GM18508 (cell line): ENCODE measurements at regions not wholly inside any gene's neighbourhood (a gene's known extent, or its start where the extent isn't known, plus 50 kb on each side); places are given as distances from the start of the nearest gene placed in this dataset.

Experiments used
- ATAC-seq: cut with Tn5 transposase; IDR thresholded peaks from one replicate; pipeline ENCODE4 v1.9.1; 2021; ENCODE audit warnings: moderate number of reproducible peaks; ENCODE audit not compliant: insufficient read depth, unreplicated experiment

- no peak for ATAC-seq
Observed at GRCh38 chr10:84065804-84066601, 73.3 kb upstream of the GHITM start.

DNA sequence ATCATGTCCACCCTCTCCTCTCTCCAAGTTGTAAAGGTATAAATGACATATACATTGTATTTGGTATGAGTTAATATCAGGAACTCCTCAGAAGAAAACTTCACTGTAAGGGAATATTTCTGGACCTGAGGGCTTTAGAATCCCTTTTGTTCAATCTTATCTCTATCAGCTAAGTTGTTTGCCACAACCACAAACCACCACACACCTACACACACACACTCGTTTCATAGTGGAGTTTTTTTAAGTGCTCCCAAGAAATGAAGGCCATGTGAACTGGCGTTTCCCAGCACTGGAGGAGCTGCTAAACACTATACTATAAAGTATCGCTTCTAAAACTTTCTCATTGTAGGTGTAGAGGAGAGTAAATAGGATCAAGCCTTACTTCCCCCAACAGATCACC lies 64.8 kb upstream of the GHITM start:
- no peak for ATAC-seq

GRCh38 chr10:84075226-84076046 lies 63.9 kb upstream of the GHITM start:
- ATAC-seq, result no peak

GRCh38 chr10:84076047-84076388 lies 63.3 kb upstream of the GHITM start:
- no peak for ATAC-seq

GRCh38 chr10:84076540-84077195 lies 62.6 kb upstream of the GHITM start:
- ATAC-seq, result no peak

- no peak for ATAC-seq
Observed at GRCh38 chr10:84077768-84078167, 61.5 kb upstream of the GHITM start.

GRCh38 chr10:84078771-84079170 lies 60.5 kb upstream of the GHITM start:
- no peak for ATAC-seq

DNA sequence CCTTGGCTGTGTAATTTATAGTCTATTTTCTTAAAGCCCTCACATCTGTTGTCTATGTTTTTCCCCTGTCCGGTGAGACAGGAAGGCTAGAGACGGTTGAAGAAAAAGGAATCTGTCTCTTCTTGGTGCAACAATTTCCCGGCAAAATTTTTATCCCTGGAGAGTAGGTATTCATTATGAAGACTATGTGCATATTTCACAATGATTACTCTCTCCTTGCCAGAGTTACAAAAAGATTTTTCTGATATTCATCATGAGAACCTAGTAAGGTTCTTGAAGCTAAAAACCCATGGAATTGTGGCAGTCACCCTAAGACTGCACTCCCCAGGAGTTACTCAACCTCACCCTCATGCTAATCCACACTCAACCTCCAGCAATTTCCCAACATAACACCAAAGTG lies 55.0 kb upstream of the GHITM start:
- ATAC-seq, result no peak

DNA sequence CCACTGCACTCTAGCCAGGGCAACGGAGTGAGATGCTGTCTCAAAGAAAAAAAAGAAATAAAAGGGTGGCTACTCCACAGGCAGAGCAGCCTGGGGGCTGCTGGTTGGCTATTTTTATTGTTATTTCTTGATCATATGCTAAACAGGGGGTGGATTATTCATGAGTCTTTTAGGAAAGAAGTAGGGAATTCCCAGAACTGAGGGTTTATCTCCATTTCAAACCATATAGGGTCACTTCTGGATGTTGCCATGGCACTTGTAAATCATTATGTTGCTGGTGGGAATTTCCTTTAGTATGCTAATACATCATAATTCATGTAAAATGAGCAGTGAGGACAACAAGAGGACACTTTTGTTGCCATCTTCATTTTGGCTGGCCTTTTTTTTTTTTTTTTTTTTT lies 52.1 kb upstream of the GHITM start:
- ATAC-seq, result no peak

DNA sequence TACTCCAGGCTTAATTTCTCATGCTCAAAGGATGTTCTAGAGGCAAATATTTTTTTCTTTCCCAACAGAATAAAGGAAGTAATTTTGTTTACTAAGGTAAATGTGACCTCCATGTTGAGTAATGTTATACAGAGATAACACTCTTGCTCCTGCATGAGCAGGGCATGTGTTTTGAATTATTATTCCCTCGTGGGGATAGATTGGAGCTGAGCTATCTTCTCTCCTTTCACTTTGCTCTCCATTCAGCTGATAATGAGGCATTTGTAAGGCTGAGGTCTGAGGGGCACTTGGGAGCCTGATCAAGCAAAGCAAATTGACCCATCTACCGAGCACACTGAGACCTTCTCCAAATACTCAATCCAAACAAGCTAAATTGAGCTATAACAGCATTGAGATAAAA lies 50.7 kb upstream of the GHITM start:
- no peak for ATAC-seq

GRCh38 chr10:84089162-84089561 lies 50.1 kb upstream of the GHITM start:
- ATAC-seq, result no peak
